Thyroid gland (tissue), 4 donors: ENCODE measurements at regions not wholly inside any gene's neighbourhood (a gene's known extent, or its start where the extent isn't known, plus 50 kb on each side); places are given as distances from the start of the nearest gene placed in this dataset.

ENCODE experiments used
- DNase-seq, 2 donors: peaks; one replicate each; pipeline ENCODE4 v3.0.0-alpha.2; 2019
- H3K27ac ChIP-seq, 3 donors: fragments of 200-600 bp; sonication (generic); 1 replicate in 2 of 3; 2 replicates in 1 of 3; pipeline ENCODE4 v1.5.1; 2016 to 2019; ENCODE audit warnings: mild to moderate bottlenecking in 1 of 3, moderate library complexity in 1 of 3
- H3K27me3 ChIP-seq: fragments of 200-600 bp; sonication (generic); one replicate; pipeline ENCODE4 v1.5.1; 2019
- H3K36me3 ChIP-seq, 2 donors: fragments of 200-600 bp; sonication (generic); one replicate each; pipeline ENCODE4 v1.5.1; 2016 to 2019
- H3K4me1 ChIP-seq, 2 donors: fragments of 200-600 bp; sonication (generic); one replicate each; pipeline ENCODE4 v1.5.1; 2017 to 2019
- H3K4me3 ChIP-seq, 3 donors: fragments of 200-600 bp; sonication (generic); replicated peaks in 1 of 3; 1 replicate in 2 of 3; 2 replicates in 1 of 3; pipeline ENCODE4 v1.5.1; 2016; ENCODE audit warnings: mild to moderate bottlenecking in 1 of 3
- H3K9me3 ChIP-seq: fragments of 200-600 bp; sonication (generic); one replicate; pipeline ENCODE4 v1.5.1; 2017
- CTCF ChIP-seq, 6 experiments: fragments of 200-600 bp in 3 of 6; fragments of 450-650 bp in 3 of 6; sonication (generic) in 3 of 6; IDR thresholded peaks; one replicate each; pipeline ENCODE4 v1.5.1; 2016 to 2019; ENCODE audit warnings: antibody characterized with exemption in 6 of 6, mild to moderate bottlenecking in 2 of 6, inconsistent platforms in 1 of 6, moderate library complexity in 1 of 6
- POLR2A ChIP-seq, 2 donors: fragments of 450-650 bp; IDR thresholded peaks; one replicate each; pipeline ENCODE4 v1.6.1; 2017; ENCODE audit warnings: antibody characterized with exemption in 2 of 2, mild to moderate bottlenecking in 2 of 2, moderate library complexity in 1 of 2
- WGBS, 2 donors: methylation state at CpG; one replicate each; pipeline ENCODE4 v1.1.5; 2017; 5-methylcytosine and 5-hydroxymethylcytosine counted together
- intact Hi-C: fragments of 100-400 bp; cut with DNase I; formaldehyde crosslinking; loops from one replicate; pipeline ENCODE4 v1.15.1; 2023

GRCh38 chr3:181582619-181583018 lies 129.1 kb upstream of the SOX2 start:
- Histone ChIP-seq H3K9me3 (no peaks in the 10 kb centered on the region), H3K4me3 (no peak overlapping the region), H3K36me3 (no peaks in the 10 kb centered on the region), H3K4me1 (no peaks in the 10 kb centered on the region), H3K27ac (no peak overlapping the region), H3K27me3 (no peaks in the 10 kb centered on the region)
- intact Hi-C loops, result no loop called here
- no peak for DNase-seq
- no peak for TF ChIP-seq CTCF (IDR thresholded peaks at IDR 0.05)
- no peak for TF ChIP-seq POLR2A (IDR thresholded peaks at IDR 0.05)
- 90% methylated on average over 8 of the region's 8 CpGs for WGBS, 2 donors

- no peak for TF ChIP-seq CTCF (IDR thresholded peaks at IDR 0.05)
- TF ChIP-seq POLR2A (IDR thresholded peaks at IDR 0.05), result no peak
- Histone ChIP-seq H3K9me3 (no peaks in the 10 kb centered on the region), H3K36me3 (no peaks in the 10 kb centered on the region), H3K4me3 (no peak overlapping the region), H3K4me1 (no peaks in the 10 kb centered on the region), H3K27me3 (no peaks in the 10 kb centered on the region), H3K27ac (no peak overlapping the region)
- 79 to 80% methylated on average over 4 of the region's 4 CpGs for WGBS, 2 donors
- intact Hi-C loops, result no loop called here
- DNase-seq, result no peak
Observed at GRCh38 chr3:181581656-181582055, 130.1 kb upstream of the SOX2 start.

GRCh38 chr3:181578743-181579142 lies 133.0 kb upstream of the SOX2 start:
- TF ChIP-seq POLR2A (IDR thresholded peaks at IDR 0.05) (no peak), CTCF (IDR thresholded peaks at IDR 0.05) (no peak)
- no peaks in the 10 kb centered on the region for H3K4me1 ChIP-seq
- H3K9me3 ChIP-seq, result no peaks in the 10 kb centered on the region
- WGBS, 2 donors, result 71 to 86% methylated on average over 2 of the region's 2 CpGs
- intact Hi-C loops, result no loop called here
- DNase-seq, result no peak
- H3K27me3 ChIP-seq, result no peaks in the 10 kb centered on the region
- no peaks in the 10 kb centered on the region for H3K36me3 ChIP-seq
- H3K4me3 ChIP-seq, result no peak overlapping the region
- no peak overlapping the region for H3K27ac ChIP-seq

GRCh38 chr3:181572432-181572831 lies 139.3 kb upstream of the SOX2 start:
- DNase-seq, result no peak
- intact Hi-C loops, result no loop called here
- WGBS, 2 donors, result 88% methylated on average over 2 of the region's 2 CpGs
- Histone ChIP-seq H3K27me3 (no peaks in the 10 kb centered on the region), H3K9me3 (no peaks in the 10 kb centered on the region), H3K4me3 (no peak overlapping the region), H3K27ac (no peak overlapping the region), H3K36me3 (no peaks in the 10 kb centered on the region), H3K4me1 (no peaks in the 10 kb centered on the region)
- TF ChIP-seq POLR2A (IDR thresholded peaks at IDR 0.05), result no peak
- TF ChIP-seq CTCF (IDR thresholded peaks at IDR 0.05), result no peak

GRCh38 chr3:181570472-181570871 lies 141.3 kb upstream of the SOX2 start:
- H3K9me3 ChIP-seq, result no peaks in the 10 kb centered on the region
- no peaks in the 10 kb centered on the region for H3K4me1 ChIP-seq
- DNase-seq, result no peak
- H3K4me3 ChIP-seq, result no peak overlapping the region
- TF ChIP-seq CTCF (IDR thresholded peaks at IDR 0.05), result no peak
- no peak for TF ChIP-seq POLR2A (IDR thresholded peaks at IDR 0.05)
- no peaks in the 10 kb centered on the region for H3K36me3 ChIP-seq
- 84 to 90% methylated on average over 3 of the region's 3 CpGs for WGBS, 2 donors
- H3K27me3 ChIP-seq, result no peaks in the 10 kb centered on the region
- intact Hi-C loops, result no loop called here
- no peak overlapping the region for H3K27ac ChIP-seq
